ENCODE measurements at regions not wholly inside any gene's neighbourhood (a gene's known extent, or its start where the extent isn't known, plus 50 kb on each side); places are given as distances from the start of the nearest gene placed in this dataset.
"Not testable (repeated sequence)": the region's sequence is repeated elsewhere in the genome, so short reads cannot be mapped to it uniquely, and the experiment has no call there.

DNA sequence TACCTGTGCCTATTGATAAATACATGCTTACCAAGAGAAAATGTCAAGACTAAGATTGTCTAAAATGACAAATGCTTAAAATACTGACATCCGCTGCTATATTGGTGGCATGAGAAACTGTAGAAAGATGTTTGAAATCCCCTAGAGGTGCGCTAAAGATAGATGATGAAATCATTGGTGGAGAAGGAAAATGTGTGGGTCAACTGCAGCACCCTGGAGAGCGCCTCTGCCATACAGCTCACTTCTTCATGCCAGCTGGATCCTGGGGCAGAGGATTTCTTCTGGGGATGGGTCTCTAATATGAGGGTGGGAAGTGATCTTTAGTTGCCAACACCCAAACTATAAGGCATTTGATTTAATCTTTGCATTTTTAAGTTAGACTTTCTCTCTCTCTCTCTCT lies 680.4 kb upstream of the POM121L12 start:
- FAIRE-seq (no peak), DNase-seq (ENCODE audit: insufficient read length, low spot score) (no peak)
- no peak for TF ChIP-seq TAF1 (IDR thresholded peaks at IDR 0.05; ENCODE audit: low read depth, low read length)
- TF ChIP-seq POLR2AphosphoS5 (IDR thresholded peaks at IDR 0.05; ENCODE audit: low read depth, low read length): no peak
- TF ChIP-seq POLR2A (IDR thresholded peaks at IDR 0.05; ENCODE audit: low read depth, low read length): no peak
- TF ChIP-seq PAX5 (IDR thresholded peaks at IDR 0.05; ENCODE audit: insufficient read depth, low read length, severe bottlenecking): no peak
- no peak for TF ChIP-seq SPI1 (IDR thresholded peaks at IDR 0.05; ENCODE audit: low read depth, low read length)
- no peak for TF ChIP-seq POU2F2 (IDR thresholded peaks at IDR 0.05; ENCODE audit: low read depth, low read length)

DNA sequence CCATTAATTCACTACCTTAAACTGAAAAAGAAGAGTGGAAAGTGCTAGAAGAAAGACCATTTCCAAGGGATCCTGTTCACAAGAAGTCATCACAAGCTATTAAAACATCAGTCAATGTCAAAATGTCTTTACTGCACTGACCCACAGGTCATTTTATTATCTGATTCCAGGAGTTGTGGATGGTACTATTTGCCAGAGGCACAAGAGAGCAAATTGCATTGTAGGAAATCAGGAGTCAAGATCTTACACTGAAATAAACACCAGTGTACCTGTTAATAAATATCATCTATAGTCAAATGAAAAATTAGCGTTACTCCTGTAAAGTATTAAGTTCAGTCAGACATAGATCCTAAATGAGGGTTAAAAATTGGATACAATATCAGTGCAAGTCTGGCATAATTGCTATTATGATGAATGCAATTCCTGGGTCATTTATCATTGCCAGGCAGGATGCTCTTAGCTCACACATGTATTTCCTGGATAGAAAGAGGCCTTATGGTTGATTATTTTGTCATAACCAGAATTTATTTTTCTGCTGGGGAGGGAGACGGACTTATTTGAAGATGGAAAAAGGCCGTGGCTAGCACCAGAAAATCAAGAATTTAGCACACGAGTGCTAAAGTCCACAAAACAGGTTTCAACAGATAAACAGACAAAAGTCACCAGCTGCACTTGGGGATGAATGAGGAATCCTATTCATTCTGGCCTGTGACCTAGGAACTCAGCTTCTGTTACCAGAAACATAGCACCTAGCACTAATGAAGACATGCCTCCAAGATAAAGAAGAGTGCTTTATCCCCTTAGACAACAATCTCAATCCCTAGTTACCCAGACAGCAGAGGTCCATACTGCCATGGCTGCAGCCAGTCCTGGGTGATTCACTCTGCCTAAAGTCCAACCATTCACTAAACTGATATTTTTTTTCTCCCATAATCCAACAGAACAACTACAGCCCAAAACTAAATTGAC lies 683.1 kb upstream of the POM121L12 start:
- DNase-seq (ENCODE audit: insufficient read length, low spot score): no peak
- no peak for FAIRE-seq
- TF ChIP-seq SPI1 (IDR thresholded peaks at IDR 0.05; ENCODE audit: low read depth, low read length) (no peak), TAF1 (IDR thresholded peaks at IDR 0.05; ENCODE audit: low read depth, low read length) (no peak), PAX5 (IDR thresholded peaks at IDR 0.05; ENCODE audit: insufficient read depth, low read length, severe bottlenecking) (no peak), POU2F2 (IDR thresholded peaks at IDR 0.05; ENCODE audit: low read depth, low read length) (no peak), POLR2AphosphoS5 (IDR thresholded peaks at IDR 0.05; ENCODE audit: low read depth, low read length) (no peak), POLR2A (IDR thresholded peaks at IDR 0.05; ENCODE audit: low read depth, low read length) (no peak)

- DNase-seq (ENCODE audit: insufficient read length, low spot score) (no peak), FAIRE-seq (no peak)
- TF ChIP-seq SPI1 (IDR thresholded peaks at IDR 0.05; ENCODE audit: low read depth, low read length): no peak
- TF ChIP-seq TAF1 (IDR thresholded peaks at IDR 0.05; ENCODE audit: low read depth, low read length): no peak
- no peak for TF ChIP-seq PAX5 (IDR thresholded peaks at IDR 0.05; ENCODE audit: insufficient read depth, low read length, severe bottlenecking)
- TF ChIP-seq POLR2A (IDR thresholded peaks at IDR 0.05; ENCODE audit: low read depth, low read length): no peak
- TF ChIP-seq POLR2AphosphoS5 (IDR thresholded peaks at IDR 0.05; ENCODE audit: low read depth, low read length): no peak
- TF ChIP-seq POU2F2 (IDR thresholded peaks at IDR 0.05; ENCODE audit: low read depth, low read length): no peak
Observed at GRCh38 chr7:52344015-52344414, 691.4 kb upstream of the POM121L12 start.

- TF ChIP-seq POU2F2 (IDR thresholded peaks at IDR 0.05; ENCODE audit: low read depth, low read length): no peak
- TF ChIP-seq POLR2A (IDR thresholded peaks at IDR 0.05; ENCODE audit: low read depth, low read length): no peak
- FAIRE-seq: no peak
- no peak for DNase-seq (ENCODE audit: insufficient read length, low spot score)
Observed at GRCh38 chr7:52340067-52340466, 695.4 kb upstream of the POM121L12 start.

DNA sequence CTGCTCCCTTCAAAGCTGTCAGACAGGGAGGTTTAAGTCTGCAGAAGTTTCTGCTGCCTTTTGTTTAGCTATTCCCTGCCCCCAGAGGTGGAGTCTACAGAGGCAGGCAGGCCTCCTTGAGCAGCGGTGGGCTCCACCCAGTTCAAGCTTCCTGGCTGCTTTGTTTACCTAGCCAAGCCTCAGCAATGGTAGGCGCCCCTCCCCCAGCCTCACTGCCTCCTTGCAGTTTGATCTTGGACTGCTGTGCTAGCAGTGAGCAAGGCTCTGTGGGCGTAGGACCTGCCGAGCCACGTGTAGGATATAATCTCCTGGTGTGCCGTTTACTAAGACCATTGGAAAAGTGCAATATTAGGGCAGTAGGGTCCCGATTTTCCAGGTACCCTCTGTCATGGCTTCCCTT lies 707.1 kb upstream of the POM121L12 start:
- not testable (repeated sequence) for FAIRE-seq; DNase-seq (ENCODE audit: insufficient read length, low spot score)

DNA sequence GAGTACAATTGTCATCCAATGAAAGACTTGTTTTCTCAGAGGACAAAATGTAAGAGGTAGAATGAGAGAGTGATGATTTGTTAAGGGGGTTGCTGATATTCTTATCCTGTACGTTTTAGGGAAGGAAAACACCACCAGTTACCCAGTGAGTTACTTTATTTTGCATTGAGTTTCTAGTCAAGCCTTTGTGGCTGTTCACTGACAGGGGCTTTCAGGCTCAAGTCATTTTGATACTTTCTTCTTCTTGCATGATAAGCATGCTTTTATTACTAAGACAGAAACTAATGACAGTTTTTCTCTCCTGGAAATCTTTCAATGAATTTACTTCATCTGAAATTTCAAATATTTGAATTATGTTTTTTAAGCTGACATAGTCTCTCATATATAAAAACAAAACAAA lies 710.2 kb upstream of the POM121L12 start:
- no peak for TF ChIP-seq SPI1 (IDR thresholded peaks at IDR 0.05; ENCODE audit: low read depth, low read length)
- no peak for TF ChIP-seq POLR2AphosphoS5 (IDR thresholded peaks at IDR 0.05; ENCODE audit: low read depth, low read length)
- TF ChIP-seq POLR2A (IDR thresholded peaks at IDR 0.05; ENCODE audit: low read depth, low read length): no peak
- TF ChIP-seq POU2F2 (IDR thresholded peaks at IDR 0.05; ENCODE audit: low read depth, low read length): no peak
- TF ChIP-seq TAF1 (IDR thresholded peaks at IDR 0.05; ENCODE audit: low read depth, low read length): no peak
- TF ChIP-seq PAX5 (IDR thresholded peaks at IDR 0.05; ENCODE audit: insufficient read depth, low read length, severe bottlenecking): no peak
- peak; percentile 61 for FAIRE-seq
- no peak for DNase-seq (ENCODE audit: insufficient read length, low spot score)

- TF ChIP-seq TAF1 (IDR thresholded peaks at IDR 0.05; ENCODE audit: low read depth, low read length): no peak
- TF ChIP-seq POLR2AphosphoS5 (IDR thresholded peaks at IDR 0.05; ENCODE audit: low read depth, low read length): no peak
- no peak for TF ChIP-seq POLR2A (IDR thresholded peaks at IDR 0.05; ENCODE audit: low read depth, low read length)
- TF ChIP-seq PAX5 (IDR thresholded peaks at IDR 0.05; ENCODE audit: insufficient read depth, low read length, severe bottlenecking): no peak
- no peak for TF ChIP-seq SPI1 (IDR thresholded peaks at IDR 0.05; ENCODE audit: low read depth, low read length)
- no peak for TF ChIP-seq POU2F2 (IDR thresholded peaks at IDR 0.05; ENCODE audit: low read depth, low read length)
- no peak for DNase-seq (ENCODE audit: insufficient read length, low spot score)
- no peak for FAIRE-seq
Observed at GRCh38 chr7:52323202-52323746, 712.2 kb upstream of the POM121L12 start.

DNA sequence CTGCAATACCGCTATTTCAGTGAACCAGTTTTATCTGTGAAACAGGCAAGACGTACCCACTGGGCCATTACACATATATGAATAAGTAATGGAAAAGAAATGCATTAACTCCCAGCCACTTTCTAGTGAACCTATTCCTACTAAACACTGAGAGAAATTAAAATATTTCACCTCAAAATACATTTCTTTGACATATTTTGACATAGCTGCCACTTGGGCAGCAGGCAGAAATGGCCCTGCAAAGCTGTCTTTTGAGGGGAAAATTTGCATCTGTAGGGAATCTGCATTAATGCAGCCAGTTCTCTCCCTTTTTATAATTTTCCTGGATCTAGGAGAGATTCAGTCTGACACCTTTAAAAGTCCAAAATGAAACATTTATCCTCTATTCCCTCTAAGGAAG lies 714.8 kb upstream of the POM121L12 start:
- FAIRE-seq (no peak), DNase-seq (ENCODE audit: insufficient read length, low spot score) (no peak)
- TF ChIP-seq PAX5 (IDR thresholded peaks at IDR 0.05; ENCODE audit: insufficient read depth, low read length, severe bottlenecking) (no peak), SPI1 (IDR thresholded peaks at IDR 0.05; ENCODE audit: low read depth, low read length) (no peak), POLR2AphosphoS5 (IDR thresholded peaks at IDR 0.05; ENCODE audit: low read depth, low read length) (no peak), POLR2A (IDR thresholded peaks at IDR 0.05; ENCODE audit: low read depth, low read length) (no peak)

- TF ChIP-seq PAX5 (IDR thresholded peaks at IDR 0.05; ENCODE audit: insufficient read depth, low read length, severe bottlenecking): no peak
- TF ChIP-seq TAF1 (IDR thresholded peaks at IDR 0.05; ENCODE audit: low read depth, low read length): no peak
- no peak for TF ChIP-seq SPI1 (IDR thresholded peaks at IDR 0.05; ENCODE audit: low read depth, low read length)
- TF ChIP-seq POLR2AphosphoS5 (IDR thresholded peaks at IDR 0.05; ENCODE audit: low read depth, low read length): no peak
- no peak for TF ChIP-seq POLR2A (IDR thresholded peaks at IDR 0.05; ENCODE audit: low read depth, low read length)
- no peak for TF ChIP-seq POU2F2 (IDR thresholded peaks at IDR 0.05; ENCODE audit: low read depth, low read length)
- FAIRE-seq (no peak), DNase-seq (ENCODE audit: insufficient read length, low spot score) (no peak)
Observed at GRCh38 chr7:52317921-52318320, 717.5 kb upstream of the POM121L12 start.

GRCh38 chr7:52311886-52312285 lies 723.5 kb upstream of the POM121L12 start:
- TF ChIP-seq POLR2AphosphoS5 (IDR thresholded peaks at IDR 0.05; ENCODE audit: low read depth, low read length) (no peak), POLR2A (IDR thresholded peaks at IDR 0.05; ENCODE audit: low read depth, low read length) (no peak), SPI1 (IDR thresholded peaks at IDR 0.05; ENCODE audit: low read depth, low read length) (no peak)
- no peak for DNase-seq (ENCODE audit: insufficient read length, low spot score)
- no peak for FAIRE-seq
